ENCODE measurements at regions not wholly inside any gene's neighbourhood (a gene's known extent, or its start where the extent isn't known, plus 50 kb on each side); places are given as distances from the start of the nearest gene placed in this dataset.

DNA sequence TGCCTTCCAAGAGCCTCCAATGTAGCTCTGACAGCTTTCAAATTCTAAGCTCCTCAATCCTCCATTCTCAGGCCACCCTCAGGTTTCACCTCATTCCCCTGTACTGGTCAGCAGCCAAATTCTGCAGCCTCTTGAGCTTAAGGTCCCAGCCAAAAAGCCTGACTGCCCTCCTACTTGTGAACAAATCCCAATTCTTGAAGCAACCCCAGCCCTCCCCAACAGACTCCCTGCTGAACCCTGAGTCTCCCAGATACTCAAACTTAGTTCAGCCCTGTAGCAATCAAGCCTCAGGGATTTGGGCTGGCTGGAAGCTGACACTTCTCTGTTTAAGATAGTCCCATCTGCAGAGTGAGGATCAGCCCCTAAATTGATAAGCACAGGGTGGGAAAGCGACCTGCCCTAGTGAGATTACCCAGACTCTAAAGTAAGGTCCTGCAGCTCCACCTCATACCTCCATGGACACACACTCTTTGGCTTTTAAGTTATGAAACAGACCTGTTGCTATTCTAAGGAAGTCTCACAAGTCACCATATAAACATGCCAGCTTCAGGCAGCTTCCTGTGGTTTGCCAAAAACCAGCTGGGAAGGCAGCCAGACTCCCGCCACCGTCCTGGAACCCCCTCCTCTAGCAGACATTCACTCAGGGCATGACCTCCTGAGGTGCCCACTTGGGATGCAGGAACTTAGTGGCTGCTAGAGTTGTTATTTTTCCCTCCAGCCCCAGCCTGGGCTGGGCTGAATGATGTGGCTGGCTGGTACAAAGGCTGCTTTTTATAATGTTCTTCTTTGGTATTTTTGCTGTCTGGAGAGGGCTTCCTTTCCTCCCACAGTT lies 82.5 kb upstream of the PICALM start:
- no peaks in the 10 kb centered on the region for H3K27me3 ChIP-seq (replicated peaks; ENCODE audit: insufficient read depth)
- TF ChIP-seq, protein P1, sequence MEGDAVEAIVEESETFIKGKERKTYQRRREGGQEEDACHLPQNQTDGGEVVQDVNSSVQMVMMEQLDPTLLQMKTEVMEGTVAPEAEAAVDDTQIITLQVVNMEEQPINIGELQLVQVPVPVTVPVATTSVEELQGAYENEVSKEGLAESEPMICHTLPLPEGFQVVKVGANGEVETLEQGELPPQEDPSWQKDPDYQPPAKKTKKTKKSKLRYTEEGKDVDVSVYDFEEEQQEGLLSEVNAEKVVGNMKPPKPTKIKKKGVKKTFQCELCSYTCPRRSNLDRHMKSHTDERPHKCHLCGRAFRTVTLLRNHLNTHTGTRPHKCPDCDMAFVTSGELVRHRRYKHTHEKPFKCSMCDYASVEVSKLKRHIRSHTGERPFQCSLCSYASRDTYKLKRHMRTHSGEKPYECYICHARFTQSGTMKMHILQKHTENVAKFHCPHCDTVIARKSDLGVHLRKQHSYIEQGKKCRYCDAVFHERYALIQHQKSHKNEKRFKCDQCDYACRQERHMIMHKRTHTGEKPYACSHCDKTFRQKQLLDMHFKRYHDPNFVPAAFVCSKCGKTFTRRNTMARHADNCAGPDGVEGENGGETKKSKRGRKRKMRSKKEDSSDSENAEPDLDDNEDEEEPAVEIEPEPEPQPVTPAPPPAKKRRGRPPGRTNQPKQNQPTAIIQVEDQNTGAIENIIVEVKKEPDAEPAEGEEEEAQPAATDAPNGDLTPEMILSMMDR (IDR thresholded peaks at IDR 0.05): no peak
- no peaks in the 10 kb centered on the region for H3K9me3 ChIP-seq
- no peak for DNase-seq (ENCODE audit: low spot score)
- H3K4me3 ChIP-seq: peak overlapping the region; percentile 32
- ATAC-seq (ENCODE audit: insufficient number of reproducible peaks, low FRiP score, low read depth): peak; percentile 63
- H3K27ac ChIP-seq: peak overlapping the region; percentile 87 to 88
- no peaks in the 10 kb centered on the region for H3K36me3 ChIP-seq
- peaks cover 38 to 46% of the 10 kb centered on the region in 2 donors for H3K4me1 ChIP-seq (ENCODE audit: control insufficient read depth in 1 of 2, low read depth in 2 of 2)

DNA sequence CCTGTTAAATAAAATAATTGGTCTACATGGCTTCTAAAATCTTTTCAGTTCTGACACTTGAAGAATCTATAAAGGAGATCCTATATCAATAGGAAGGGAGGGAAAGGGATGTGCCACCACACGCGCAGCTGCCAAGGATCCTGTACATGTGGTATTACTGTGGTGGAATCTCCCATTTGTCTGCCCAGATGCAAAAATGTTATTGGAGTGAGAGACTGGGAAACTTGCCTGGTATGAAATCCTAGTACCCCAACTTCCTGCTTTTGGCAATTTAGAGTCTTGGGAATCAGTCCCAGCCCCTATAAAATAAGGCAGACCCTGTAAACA lies 81.9 kb upstream of the PICALM start:
- H3K4me1 ChIP-seq (ENCODE audit: control insufficient read depth in 1 of 2, low read depth in 2 of 2): peaks cover 38 to 46% of the 10 kb centered on the region in 2 donors
- no peaks in the 10 kb centered on the region for H3K27me3 ChIP-seq (replicated peaks; ENCODE audit: insufficient read depth)
- peak overlapping the region; percentile 87 to 88 for H3K27ac ChIP-seq
- H3K9me3 ChIP-seq: no peaks in the 10 kb centered on the region
- no peak overlapping the region for H3K4me3 ChIP-seq
- DNase-seq (ENCODE audit: low spot score) (no peak), ATAC-seq (ENCODE audit: insufficient number of reproducible peaks, low FRiP score, low read depth) (no peak)
- TF ChIP-seq, protein P1 (IDR thresholded peaks at IDR 0.05): no peak
- H3K36me3 ChIP-seq: no peaks in the 10 kb centered on the region

DNA sequence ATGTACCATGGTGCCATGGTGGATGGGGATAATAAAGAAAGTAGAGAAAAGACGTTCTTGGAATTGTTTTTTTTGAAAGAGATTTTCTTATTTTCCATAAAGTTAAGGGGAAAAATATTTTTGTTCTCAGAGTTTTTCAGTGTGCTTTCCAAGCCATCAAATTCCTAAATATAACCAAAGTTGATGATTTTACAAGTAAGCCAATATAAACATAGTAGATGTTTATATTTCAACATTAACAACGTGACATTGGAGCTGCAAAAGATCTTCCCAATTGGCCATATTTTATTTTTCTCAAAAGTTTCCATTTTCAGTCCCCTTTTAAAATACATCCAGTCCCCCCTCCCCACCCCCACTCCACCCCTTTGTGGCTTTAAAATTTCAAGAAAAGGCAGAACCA lies 80.9 kb upstream of the PICALM start:
- TF ChIP-seq, protein P1 (IDR thresholded peaks at IDR 0.05): no peak
- H3K9me3 ChIP-seq: no peaks in the 10 kb centered on the region
- H3K36me3 ChIP-seq: no peaks in the 10 kb centered on the region
- no peak for ATAC-seq (ENCODE audit: insufficient number of reproducible peaks, low FRiP score, low read depth)
- H3K27ac ChIP-seq: peak overlapping the region; percentile 87 to 88
- H3K4me3 ChIP-seq: no peak overlapping the region
- H3K4me1 ChIP-seq (ENCODE audit: control insufficient read depth in 1 of 2, low read depth in 2 of 2): peaks cover 38 to 46% of the 10 kb centered on the region in 2 donors
- H3K27me3 ChIP-seq (replicated peaks; ENCODE audit: insufficient read depth): no peaks in the 10 kb centered on the region
- no peak for DNase-seq (ENCODE audit: low spot score)

DNA sequence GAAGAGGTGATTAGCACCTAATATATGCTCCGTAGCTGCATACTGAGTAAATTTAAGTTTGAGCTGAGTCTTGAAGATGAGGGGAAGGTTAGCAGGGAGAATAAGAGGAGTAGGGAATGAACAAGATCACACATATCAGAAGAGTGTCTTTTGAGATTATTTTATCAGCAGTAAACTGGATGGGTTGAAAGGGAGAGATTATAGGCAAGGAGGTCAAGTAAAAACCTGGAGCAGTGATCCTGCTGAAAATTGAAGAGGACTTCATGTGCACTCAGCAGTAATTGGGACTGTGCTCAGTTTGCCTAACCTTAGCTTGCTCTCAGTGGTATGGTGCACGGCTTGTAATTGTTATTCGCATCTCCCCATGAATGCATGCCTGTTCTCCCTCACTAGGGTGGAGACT lies 79.5 kb upstream of the PICALM start:
- no peaks in the 10 kb centered on the region for H3K9me3 ChIP-seq
- TF ChIP-seq, protein P1 (IDR thresholded peaks at IDR 0.05): no peak
- peaks cover 38 to 46% of the 10 kb centered on the region in 2 donors for H3K4me1 ChIP-seq (ENCODE audit: control insufficient read depth in 1 of 2, low read depth in 2 of 2)
- no peak overlapping the region for H3K4me3 ChIP-seq
- DNase-seq (ENCODE audit: low spot score): no peak
- peak overlapping the region in 1 of 2 donors; percentile 16 for H3K27ac ChIP-seq
- ATAC-seq (ENCODE audit: insufficient number of reproducible peaks, low FRiP score, low read depth): no peak
- H3K27me3 ChIP-seq (replicated peaks; ENCODE audit: insufficient read depth): no peaks in the 10 kb centered on the region
- H3K36me3 ChIP-seq: no peaks in the 10 kb centered on the region

DNA sequence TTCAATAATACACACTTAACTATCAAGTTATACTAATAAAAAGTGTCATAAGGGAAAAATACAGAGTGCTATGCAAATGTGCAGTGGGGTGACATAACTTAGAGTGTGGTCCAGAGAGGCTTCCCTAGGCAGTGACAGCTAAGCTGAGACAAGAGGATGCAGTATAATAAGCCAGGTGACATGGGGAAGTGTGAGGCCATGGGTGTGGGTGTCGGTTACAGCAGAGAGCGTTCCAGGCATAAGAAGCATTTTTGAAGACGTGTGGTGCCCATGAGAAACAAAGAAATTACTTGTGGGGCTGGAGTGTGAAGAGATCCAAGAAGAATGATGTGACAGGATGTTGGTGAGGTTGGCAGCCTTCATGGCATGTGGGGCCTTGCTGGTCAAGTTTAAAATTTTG lies 78.1 kb upstream of the PICALM start:
- TF ChIP-seq, protein P1 (IDR thresholded peaks at IDR 0.05): no peak
- no peak overlapping the region for H3K4me3 ChIP-seq
- DNase-seq (ENCODE audit: low spot score) (no peak), ATAC-seq (ENCODE audit: insufficient number of reproducible peaks, low FRiP score, low read depth) (no peak)
- no peaks in the 10 kb centered on the region for H3K27me3 ChIP-seq (replicated peaks; ENCODE audit: insufficient read depth)
- no peak overlapping the region for H3K27ac ChIP-seq
- peaks cover 28 to 33% of the 10 kb centered on the region in 2 donors for H3K4me1 ChIP-seq (ENCODE audit: control insufficient read depth in 1 of 2, low read depth in 2 of 2)
- no peaks in the 10 kb centered on the region for H3K36me3 ChIP-seq
- H3K9me3 ChIP-seq: no peaks in the 10 kb centered on the region

Data from thoracic aorta (tissue), 2 donors.